Mucosa of descending colon (tissue), 3 donors: ENCODE measurements at regions not wholly inside any gene's neighbourhood (a gene's known extent, or its start where the extent isn't known, plus 50 kb on each side); places are given as distances from the start of the nearest gene placed in this dataset.

Source experiments
- ATAC-seq: fragments of 200-7000 bp; cut with Tn5 transposase; one replicate; pipeline ENCODE4 v1.9.1; 2020; ENCODE audit warnings: mild to moderate bottlenecking, moderate library complexity
- DNase-seq, 3 donors: peaks; one replicate each; pipeline ENCODE4 v3.0.0-alpha.2; 2020
- H3K36me3 ChIP-seq: fragments of 200-600 bp; one replicate; pipeline ENCODE4 v1.8.0; 2021; ENCODE audit warnings: low read depth, mild to moderate bottlenecking
- H3K4me1 ChIP-seq: fragments of 200-600 bp; one replicate; pipeline ENCODE4 v1.8.0; 2021; ENCODE audit warnings: low read depth, mild to moderate bottlenecking
- H3K4me3 ChIP-seq: fragments of 200-600 bp; one replicate; pipeline ENCODE4 v1.8.0; 2021; ENCODE audit warnings: mild to moderate bottlenecking
- H3K9me3 ChIP-seq: fragments of 200-600 bp; one replicate; pipeline ENCODE4 v1.8.0; 2021; ENCODE audit warnings: mild to moderate bottlenecking
- intact Hi-C, 2 donors: fragments of 100-400 bp; cut with DNase I in 1 of 2; cut with micrococcal nuclease in 1 of 2; formaldehyde crosslinking; loops; one replicate each; pipeline versions ENCODE4 v1.11.0 to v1.11.1; 2022; cut with DNase I, micrococcal nuclease
- TF ChIP-seq, protein P1 (sequence below): fragments of 200-600 bp; IDR thresholded peaks from one replicate; pipeline ENCODE4 v1.8.0; 2022; ENCODE audit warnings: antibody characterized with exemption, mild to moderate bottlenecking
- donor health status: DM: no; HTN: no; CAD: no; lungs with moderate emphysema.
- donor health status: DM: no; HTN: no; CAD: no.
- donor health status: DM: no; HTN: yes; CAD: no.

DNA sequence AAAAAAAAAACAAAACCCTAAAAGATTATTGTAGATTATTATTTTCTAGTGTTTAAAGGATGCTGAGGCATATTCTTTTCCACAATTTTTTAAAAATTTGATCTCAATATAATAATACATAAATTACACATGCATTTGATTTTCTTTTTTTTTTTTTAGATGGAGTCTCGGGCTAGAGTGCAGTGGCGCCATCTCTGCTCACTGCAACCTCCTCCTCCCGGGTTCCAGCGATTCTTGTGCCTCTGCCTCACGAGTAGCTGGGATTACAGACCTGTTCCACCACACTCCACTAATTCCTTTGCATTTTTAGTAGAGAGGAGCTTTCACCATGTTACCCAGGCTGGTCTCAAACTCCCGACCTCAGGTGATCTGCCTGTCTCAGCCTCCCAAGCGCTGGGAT is 83.5 kb upstream of the TSPAN5 start:
- intact Hi-C loops = no loop called here
- Histone ChIP-seq H3K36me3 (no peaks in the 10 kb centered on the region), H3K9me3 (no peaks in the 10 kb centered on the region), H3K4me3 (no peak overlapping the region), H3K4me1 (no peaks in the 10 kb centered on the region)
- ATAC-seq = no peak
- DNase-seq = no peak
- TF ChIP-seq, protein P1, sequence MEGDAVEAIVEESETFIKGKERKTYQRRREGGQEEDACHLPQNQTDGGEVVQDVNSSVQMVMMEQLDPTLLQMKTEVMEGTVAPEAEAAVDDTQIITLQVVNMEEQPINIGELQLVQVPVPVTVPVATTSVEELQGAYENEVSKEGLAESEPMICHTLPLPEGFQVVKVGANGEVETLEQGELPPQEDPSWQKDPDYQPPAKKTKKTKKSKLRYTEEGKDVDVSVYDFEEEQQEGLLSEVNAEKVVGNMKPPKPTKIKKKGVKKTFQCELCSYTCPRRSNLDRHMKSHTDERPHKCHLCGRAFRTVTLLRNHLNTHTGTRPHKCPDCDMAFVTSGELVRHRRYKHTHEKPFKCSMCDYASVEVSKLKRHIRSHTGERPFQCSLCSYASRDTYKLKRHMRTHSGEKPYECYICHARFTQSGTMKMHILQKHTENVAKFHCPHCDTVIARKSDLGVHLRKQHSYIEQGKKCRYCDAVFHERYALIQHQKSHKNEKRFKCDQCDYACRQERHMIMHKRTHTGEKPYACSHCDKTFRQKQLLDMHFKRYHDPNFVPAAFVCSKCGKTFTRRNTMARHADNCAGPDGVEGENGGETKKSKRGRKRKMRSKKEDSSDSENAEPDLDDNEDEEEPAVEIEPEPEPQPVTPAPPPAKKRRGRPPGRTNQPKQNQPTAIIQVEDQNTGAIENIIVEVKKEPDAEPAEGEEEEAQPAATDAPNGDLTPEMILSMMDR = no peak

- DNase-seq = no peak
- intact Hi-C loops = no loop called here
- Histone ChIP-seq H3K36me3 (no peaks in the 10 kb centered on the region), H3K4me3 (no peak overlapping the region), H3K9me3 (no peaks in the 10 kb centered on the region), H3K4me1 (no peaks in the 10 kb centered on the region)
- TF ChIP-seq, protein P1 = no peak
- no peak for ATAC-seq
Measured at GRCh38 chr4:98739751-98740150, 81.3 kb upstream of the TSPAN5 start.

- no peaks in the 10 kb centered on the region for H3K4me1 ChIP-seq
- intact Hi-C loops = no loop called here
- ATAC-seq = no peak
- DNase-seq = no peak
- H3K4me3 ChIP-seq = no peak overlapping the region
- no peaks in the 10 kb centered on the region for H3K9me3 ChIP-seq
- H3K36me3 ChIP-seq = no peaks in the 10 kb centered on the region
- TF ChIP-seq, protein P1 = no peak
Measured at GRCh38 chr4:98733601-98734000, 75.2 kb upstream of the TSPAN5 start.

DNA sequence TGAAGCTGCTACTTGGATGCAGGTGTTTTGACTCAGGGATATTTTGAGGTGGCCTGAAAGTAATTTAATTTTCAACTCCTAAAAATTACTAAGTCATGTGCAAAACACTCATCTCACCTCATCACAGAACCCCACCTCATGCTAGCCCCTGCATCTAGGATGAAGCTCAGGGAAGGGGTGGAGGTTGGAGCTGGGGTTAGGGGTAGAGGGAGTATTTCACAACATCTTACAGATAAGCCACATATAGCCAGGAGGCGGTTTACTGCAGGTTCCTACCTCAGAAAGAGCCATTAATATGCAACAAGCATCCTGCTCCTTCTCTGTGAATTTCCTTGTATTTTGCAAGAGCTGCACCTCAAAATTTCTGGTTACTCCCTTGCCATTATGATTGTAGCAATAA is 70.5 kb upstream of the TSPAN5 start:
- TF ChIP-seq, protein P1 = no peak
- ATAC-seq (no peak), DNase-seq (no peak)
- H3K36me3 ChIP-seq = no peaks in the 10 kb centered on the region
- intact Hi-C loops = no loop called here
- peaks cover under 1% of the 10 kb centered on the region for H3K9me3 ChIP-seq
- no peaks in the 10 kb centered on the region for H3K4me1 ChIP-seq
- H3K4me3 ChIP-seq = no peak overlapping the region

- intact Hi-C loops = no loop called here
- DNase-seq = no peak
- Histone ChIP-seq H3K4me3 (no peak overlapping the region), H3K36me3 (no peaks in the 10 kb centered on the region), H3K4me1 (no peaks in the 10 kb centered on the region), H3K9me3 (peaks cover 3% of the 10 kb centered on the region)
- ATAC-seq = no peak
- TF ChIP-seq, protein P1 = no peak
Measured at GRCh38 chr4:98728433-98728832, 70.0 kb upstream of the TSPAN5 start.

DNA sequence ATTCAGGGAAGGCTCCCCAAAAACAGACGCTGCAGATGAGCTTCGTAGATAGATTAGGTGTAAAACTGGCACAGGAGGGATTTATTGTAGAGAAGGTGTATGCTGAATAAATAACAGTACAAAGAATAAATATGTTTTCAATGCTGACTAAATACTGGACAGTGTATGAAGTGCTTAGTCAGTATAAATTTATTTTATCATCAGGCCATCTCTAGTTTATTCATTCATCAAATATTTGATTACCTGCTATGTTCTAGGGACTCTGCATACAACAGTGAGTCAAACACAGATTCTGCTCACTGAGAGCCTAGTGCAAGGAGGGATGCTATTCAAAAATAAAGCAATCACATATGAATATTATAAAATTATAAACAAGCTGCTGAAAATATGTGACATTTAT is 63.6 kb upstream of the TSPAN5 start:
- Histone ChIP-seq H3K4me1 (no peaks in the 10 kb centered on the region), H3K36me3 (no peaks in the 10 kb centered on the region), H3K9me3 (peaks cover 3% of the 10 kb centered on the region), H3K4me3 (no peak overlapping the region)
- no peak for ATAC-seq
- DNase-seq = no peak
- intact Hi-C loops = no loop called here
- TF ChIP-seq, protein P1 = no peak
